Right lobe of liver (tissue), 4 donors: ENCODE measurements at regions not wholly inside any gene's neighbourhood (a gene's known extent, or its start where the extent isn't known, plus 50 kb on each side); places are given as distances from the start of the nearest gene placed in this dataset.

Experiments used
- POLR2A ChIP-seq: fragments of 450-650 bp; IDR thresholded peaks from one replicate; pipeline ENCODE4 v1.6.1; 2017; ENCODE audit warnings: antibody characterized with exemption, mild to moderate bottlenecking
- TF ChIP-seq, protein P1 (sequence below), 4 donors: fragments of 200-600 bp in 3 of 4; fragments of 450-650 bp in 1 of 4; IDR thresholded peaks; one replicate each; pipeline versions ENCODE4 v1.5.1 to v1.8.0; 2016 to 2022; ENCODE audit warnings: antibody characterized with exemption in 4 of 4, mild to moderate bottlenecking in 2 of 4
- donor health status: DM: no; HTN: no; CAD: no.
- donor health status: DM: no; HTN: no; CAD: no.
- donor health status: DM: no; HTN: yes; CAD: no.

- TF ChIP-seq, protein P1, sequence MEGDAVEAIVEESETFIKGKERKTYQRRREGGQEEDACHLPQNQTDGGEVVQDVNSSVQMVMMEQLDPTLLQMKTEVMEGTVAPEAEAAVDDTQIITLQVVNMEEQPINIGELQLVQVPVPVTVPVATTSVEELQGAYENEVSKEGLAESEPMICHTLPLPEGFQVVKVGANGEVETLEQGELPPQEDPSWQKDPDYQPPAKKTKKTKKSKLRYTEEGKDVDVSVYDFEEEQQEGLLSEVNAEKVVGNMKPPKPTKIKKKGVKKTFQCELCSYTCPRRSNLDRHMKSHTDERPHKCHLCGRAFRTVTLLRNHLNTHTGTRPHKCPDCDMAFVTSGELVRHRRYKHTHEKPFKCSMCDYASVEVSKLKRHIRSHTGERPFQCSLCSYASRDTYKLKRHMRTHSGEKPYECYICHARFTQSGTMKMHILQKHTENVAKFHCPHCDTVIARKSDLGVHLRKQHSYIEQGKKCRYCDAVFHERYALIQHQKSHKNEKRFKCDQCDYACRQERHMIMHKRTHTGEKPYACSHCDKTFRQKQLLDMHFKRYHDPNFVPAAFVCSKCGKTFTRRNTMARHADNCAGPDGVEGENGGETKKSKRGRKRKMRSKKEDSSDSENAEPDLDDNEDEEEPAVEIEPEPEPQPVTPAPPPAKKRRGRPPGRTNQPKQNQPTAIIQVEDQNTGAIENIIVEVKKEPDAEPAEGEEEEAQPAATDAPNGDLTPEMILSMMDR (IDR thresholded peaks at IDR 0.05), result no peak
- no peak for TF ChIP-seq POLR2A
These were observed 203.5 kb upstream of the SALL3 start for GRCh38 chr18:78776151-78776550.
